H9 (cell line): ENCODE measurements at regions not wholly inside any gene's neighbourhood (a gene's known extent, or its start where the extent isn't known, plus 50 kb on each side); places are given as distances from the start of the nearest gene placed in this dataset.

Experiments used
- DNase-seq: peaks from one replicate; pipeline ENCODE4 v3.0.0-alpha.2; 2017
- H2AFZ ChIP-seq: one replicate; pipeline ENCODE4 v1.6.1; 2013; ENCODE audit warnings: mild to moderate bottlenecking, low read length, control low read depth, moderate library complexity
- H2AK5ac ChIP-seq: 2 replicates; pipeline ENCODE4 v1.6.1; 2013; ENCODE audit warnings: low read length, control low read depth, mixed read lengths; ENCODE audit not compliant: insufficient read length
- H2BK120ac ChIP-seq: one replicate; pipeline ENCODE4 v1.6.1; 2013; ENCODE audit warnings: low read depth, mild to moderate bottlenecking, low read length, control low read depth, inconsistent platforms; ENCODE audit not compliant: poor library complexity, severe bottlenecking
- H2BK12ac ChIP-seq: 2 replicates; pipeline ENCODE4 v1.6.1; 2013; ENCODE audit warnings: low read length, control low read depth, mixed read lengths, low read depth; ENCODE audit not compliant: insufficient read length
- H2BK15ac ChIP-seq: 2 replicates; pipeline ENCODE4 v1.6.1; 2013; ENCODE audit warnings: low read depth, low read length, control low read depth
- H2BK20ac ChIP-seq: one replicate; pipeline ENCODE4 v1.6.1; 2013; ENCODE audit warnings: low read depth, mild to moderate bottlenecking, low read length, control low read depth, inconsistent platforms; ENCODE audit not compliant: poor library complexity, severe bottlenecking
- H2BK5ac ChIP-seq: 2 replicates; pipeline ENCODE4 v1.6.1; 2013; ENCODE audit warnings: low read length, control low read depth, mixed read lengths; ENCODE audit not compliant: insufficient read length
- H3K14ac ChIP-seq: 2 replicates; pipeline ENCODE4 v1.6.1; 2013; ENCODE audit warnings: low read length, control low read depth; ENCODE audit not compliant: insufficient read depth
- H3K18ac ChIP-seq: 2 replicates; pipeline ENCODE4 v1.6.1; 2013; ENCODE audit warnings: low read depth, mild to moderate bottlenecking, mixed read lengths, low read length, control low read depth; ENCODE audit not compliant: insufficient read length
- H3K23ac ChIP-seq: 2 replicates; pipeline ENCODE4 v1.6.1; 2013; ENCODE audit warnings: low read length, control low read depth, mixed read lengths, low read depth; ENCODE audit not compliant: insufficient read length
- H3K23me2 ChIP-seq: 2 replicates; pipeline ENCODE4 v1.6.1; 2013; ENCODE audit warnings: low read depth, mild to moderate bottlenecking, mixed read lengths, low read length, control low read depth; ENCODE audit not compliant: insufficient read length, poor library complexity, severe bottlenecking
- H3K27ac ChIP-seq: 2 replicates; pipeline ENCODE4 v1.5.1; 2013; ENCODE audit warnings: low read length, control low read depth, mixed read lengths, low read depth; ENCODE audit not compliant: insufficient read length
- H3K27me3 ChIP-seq: 2 replicates; pipeline ENCODE4 v1.6.1; 2013; ENCODE audit warnings: low read length, control low read depth, inconsistent platforms; ENCODE audit not compliant: insufficient read depth
- H3K4ac ChIP-seq: 2 replicates; pipeline ENCODE4 v1.6.1; 2013; ENCODE audit warnings: low read depth, mild to moderate bottlenecking, control low read depth, inconsistent platforms, low read length, moderate library complexity
- H3K4me1 ChIP-seq: 2 replicates; pipeline ENCODE4 v1.6.1; 2013; ENCODE audit warnings: low read length, control low read depth, inconsistent platforms; ENCODE audit not compliant: insufficient read depth
- H3K4me2 ChIP-seq: 2 replicates; pipeline ENCODE4 v1.6.1; 2013; ENCODE audit warnings: low read length, control low read depth, mixed read lengths; ENCODE audit not compliant: insufficient read length, insufficient read depth
- H3K56ac ChIP-seq: 2 replicates; pipeline ENCODE4 v1.6.1; 2013; ENCODE audit warnings: low read depth, mild to moderate bottlenecking, mixed read lengths, low read length, control low read depth; ENCODE audit not compliant: insufficient read length
- H3K79me1 ChIP-seq: 2 replicates; pipeline ENCODE4 v1.6.1; 2013; ENCODE audit warnings: low read depth, mild to moderate bottlenecking, moderate library complexity, low read length, control low read depth, inconsistent platforms; ENCODE audit not compliant: insufficient read depth, poor library complexity, severe bottlenecking
- H3K79me2 ChIP-seq: 2 replicates; pipeline ENCODE4 v1.6.1; 2013; ENCODE audit warnings: low read length, control low read depth, inconsistent platforms; ENCODE audit not compliant: insufficient read depth
- H3K9ac ChIP-seq: 2 replicates; pipeline ENCODE4 v1.6.1; 2013; ENCODE audit warnings: low read length, control low read depth, mixed read lengths; ENCODE audit not compliant: insufficient read length; ENCODE audit errors: extremely low read depth
- H3K9me3 ChIP-seq: one replicate; pipeline ENCODE4 v1.6.1; 2013; ENCODE audit warnings: low read depth, low read length, inconsistent platforms; ENCODE audit not compliant: control insufficient read depth
- H3T11ph ChIP-seq: one replicate; pipeline ENCODE4 v1.6.1; 2013; ENCODE audit warnings: mild to moderate bottlenecking, low read length, control low read depth, inconsistent platforms
- H4K20me1 ChIP-seq: one replicate; pipeline ENCODE4 v1.6.1; 2013; ENCODE audit not compliant: control insufficient read depth, insufficient read length, insufficient read depth
- H4K5ac ChIP-seq: 2 replicates; pipeline ENCODE4 v1.6.1; 2013; ENCODE audit warnings: low read depth, mild to moderate bottlenecking, mixed read lengths, low read length, control low read depth; ENCODE audit not compliant: insufficient read length
- H4K8ac ChIP-seq: replicated peaks from 2 replicates; pipeline ENCODE4 v1.6.1; 2013; ENCODE audit warnings: low read length, control low read depth, mixed read lengths, low read depth; ENCODE audit not compliant: insufficient read length
- H4K91ac ChIP-seq: 2 replicates; pipeline ENCODE4 v1.6.1; 2013; ENCODE audit warnings: low read depth, mild to moderate bottlenecking, moderate library complexity, mixed read lengths, low read length, control low read depth; ENCODE audit not compliant: insufficient read length
- H3K27ac Mint-ChIP-seq, 3 experiments: 2 replicates in 2 of 3; 3 replicates in 1 of 3; pipeline ENCODE4 v1.8.0; 2020 to 2021; ENCODE audit warnings: mixed read lengths in 3 of 3, mild to moderate bottlenecking in 1 of 3, moderate library complexity in 1 of 3
- H3K27me3 Mint-ChIP-seq: 2 replicates; pipeline ENCODE4 v1.8.0; 2021; ENCODE audit warnings: low read depth, mild to moderate bottlenecking, moderate library complexity, mixed read lengths
- H3K36me3 Mint-ChIP-seq, 3 experiments: 2 replicates in 2 of 3; 3 replicates in 1 of 3; pipeline ENCODE4 v1.8.0; 2020 to 2021; ENCODE audit warnings: low read depth in 3 of 3, mixed read lengths in 3 of 3; ENCODE audit not compliant: insufficient read depth in 1 of 3
- H3K4me1 Mint-ChIP-seq, 2 experiments: 2 replicates each; pipeline ENCODE4 v1.8.0; 2020; ENCODE audit warnings: mixed read lengths in 2 of 2
- H3K4me3 Mint-ChIP-seq, 2 experiments: 2 replicates in 1 of 2; 3 replicates in 1 of 2; pipeline ENCODE4 v1.8.0; 2020 to 2021; ENCODE audit warnings: mild to moderate bottlenecking in 2 of 2, mixed read lengths in 2 of 2, moderate library complexity in 1 of 2
- H3K9me3 Mint-ChIP-seq, 2 experiments: 2 replicates in 1 of 2; 3 replicates in 1 of 2; pipeline ENCODE4 v1.8.0; 2020; ENCODE audit warnings: mild to moderate bottlenecking in 2 of 2, mixed read lengths in 2 of 2, moderate library complexity in 1 of 2
- WGBS: extraction: QIAGEN DNeasy Blood & Tissue Kit; methylation state at CpG from one replicate; pipeline ENCODE4 v1.1.7; 2013; ENCODE audit warnings: missing lambda C conversion rate, low lambda C conversion rate, mixed read lengths; ENCODE audit not compliant: insufficient read length; ENCODE audit errors: extremely low coverage; 5-methylcytosine and 5-hydroxymethylcytosine counted together
- TF ChIP-seq, protein P1 (sequence below): fragments of 200-600 bp; sonication (generic); conservative IDR thresholded peaks from 3 replicates; pipeline ENCODE4 v1.8.0; 2021; ENCODE audit warnings: antibody characterized with exemption, mild to moderate bottlenecking

DNA sequence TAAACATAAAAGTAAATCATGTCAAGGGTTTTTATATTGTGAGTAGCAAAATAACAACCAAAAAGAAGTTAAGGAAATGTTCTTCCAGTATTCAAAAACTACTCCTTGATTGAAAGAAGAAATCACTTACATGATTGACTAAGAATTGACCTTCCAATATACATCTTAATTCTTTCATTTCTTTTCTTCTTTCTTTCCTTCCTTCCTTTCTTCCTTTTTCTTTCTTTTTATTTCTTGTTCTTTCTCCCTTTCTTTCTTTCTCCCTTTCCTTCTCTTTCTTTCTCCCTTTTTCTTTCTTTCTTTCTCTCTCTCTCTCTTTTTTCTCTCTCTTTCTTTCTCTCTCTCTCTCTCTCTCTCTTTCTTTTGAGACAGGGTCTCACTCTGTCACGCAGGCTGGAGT, 60.7 kb upstream of the SOX9 start:
- Histone ChIP-seq H2BK12ac (no peak overlapping the region), H2BK120ac (no peak overlapping the region), H2AK5ac (no peak overlapping the region), H3K14ac (no peak overlapping the region), H3K9me3 (no peaks in the 10 kb centered on the region), H3K4ac (no peak overlapping the region), H3K4me2 (no peak overlapping the region), H3K27ac (no peak overlapping the region), H3K23me2 (no peaks in the 10 kb centered on the region), H3K18ac (no peak overlapping the region), H3K9ac (no peak overlapping the region), H3K79me2 (no peaks in the 10 kb centered on the region), H3K4me1 (no peaks in the 10 kb centered on the region), H3T11ph (no peak overlapping the region), H4K20me1 (no peaks in the 10 kb centered on the region), H3K56ac (no peak overlapping the region), H2BK15ac (no peak overlapping the region), H3K79me1 (no peaks in the 10 kb centered on the region), H4K91ac (no peak overlapping the region), H3K23ac (no peak overlapping the region), H3K27me3 (no peaks in the 10 kb centered on the region), H4K5ac (no peak overlapping the region), H2BK20ac (no peak overlapping the region), H2AFZ (no peak overlapping the region), H2BK5ac (no peak overlapping the region), H4K8ac (no peak overlapping the region)
- TF ChIP-seq, protein P1, sequence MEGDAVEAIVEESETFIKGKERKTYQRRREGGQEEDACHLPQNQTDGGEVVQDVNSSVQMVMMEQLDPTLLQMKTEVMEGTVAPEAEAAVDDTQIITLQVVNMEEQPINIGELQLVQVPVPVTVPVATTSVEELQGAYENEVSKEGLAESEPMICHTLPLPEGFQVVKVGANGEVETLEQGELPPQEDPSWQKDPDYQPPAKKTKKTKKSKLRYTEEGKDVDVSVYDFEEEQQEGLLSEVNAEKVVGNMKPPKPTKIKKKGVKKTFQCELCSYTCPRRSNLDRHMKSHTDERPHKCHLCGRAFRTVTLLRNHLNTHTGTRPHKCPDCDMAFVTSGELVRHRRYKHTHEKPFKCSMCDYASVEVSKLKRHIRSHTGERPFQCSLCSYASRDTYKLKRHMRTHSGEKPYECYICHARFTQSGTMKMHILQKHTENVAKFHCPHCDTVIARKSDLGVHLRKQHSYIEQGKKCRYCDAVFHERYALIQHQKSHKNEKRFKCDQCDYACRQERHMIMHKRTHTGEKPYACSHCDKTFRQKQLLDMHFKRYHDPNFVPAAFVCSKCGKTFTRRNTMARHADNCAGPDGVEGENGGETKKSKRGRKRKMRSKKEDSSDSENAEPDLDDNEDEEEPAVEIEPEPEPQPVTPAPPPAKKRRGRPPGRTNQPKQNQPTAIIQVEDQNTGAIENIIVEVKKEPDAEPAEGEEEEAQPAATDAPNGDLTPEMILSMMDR = no peak
- Mint-ChIP-seq H3K27me3 (peaks cover 4% of the 10 kb centered on the region; the same call in 1 of the 2 replicates), H3K36me3 (no peaks in the 10 kb centered on the region), H3K4me1 (peaks cover 11 to 13% of the 10 kb centered on the region in 2 experiments), H3K27ac (no peak overlapping the region), H3K4me3 (no peak overlapping the region), H3K9me3 (no peaks in the 10 kb centered on the region)
- WGBS = no CpG with 5 or more reads among the region's 1 CpG
- no peak for DNase-seq
